ENCODE measurements at regions not wholly inside any gene's neighbourhood (a gene's known extent, or its start where the extent isn't known, plus 50 kb on each side); places are given as distances from the start of the nearest gene placed in this dataset.

DNA sequence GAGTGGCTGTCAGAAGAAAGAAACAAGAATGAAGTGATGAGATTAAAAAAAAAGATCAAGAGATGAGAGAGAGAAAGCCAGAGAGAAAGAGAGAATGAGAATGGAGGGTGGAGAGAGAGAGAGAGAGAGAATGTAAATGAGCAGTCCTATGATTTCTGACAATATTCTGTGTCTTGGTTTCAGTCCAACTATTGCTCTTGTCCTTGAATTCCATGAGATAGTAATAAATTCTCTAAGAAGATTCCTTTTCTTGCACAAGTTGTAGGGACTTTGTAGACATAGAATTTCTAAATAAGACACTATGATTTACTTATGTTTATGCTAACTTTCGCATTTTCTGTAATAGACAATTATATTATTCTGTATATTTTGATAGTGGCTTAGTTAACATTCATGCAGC lies 149.6 kb upstream of the CTSO start:
- no peak for TF ChIP-seq EZH2 (IDR thresholded peaks at IDR 0.05; ENCODE audit: borderline replicate concordance, low read length)
- TF ChIP-seq, protein P1, sequence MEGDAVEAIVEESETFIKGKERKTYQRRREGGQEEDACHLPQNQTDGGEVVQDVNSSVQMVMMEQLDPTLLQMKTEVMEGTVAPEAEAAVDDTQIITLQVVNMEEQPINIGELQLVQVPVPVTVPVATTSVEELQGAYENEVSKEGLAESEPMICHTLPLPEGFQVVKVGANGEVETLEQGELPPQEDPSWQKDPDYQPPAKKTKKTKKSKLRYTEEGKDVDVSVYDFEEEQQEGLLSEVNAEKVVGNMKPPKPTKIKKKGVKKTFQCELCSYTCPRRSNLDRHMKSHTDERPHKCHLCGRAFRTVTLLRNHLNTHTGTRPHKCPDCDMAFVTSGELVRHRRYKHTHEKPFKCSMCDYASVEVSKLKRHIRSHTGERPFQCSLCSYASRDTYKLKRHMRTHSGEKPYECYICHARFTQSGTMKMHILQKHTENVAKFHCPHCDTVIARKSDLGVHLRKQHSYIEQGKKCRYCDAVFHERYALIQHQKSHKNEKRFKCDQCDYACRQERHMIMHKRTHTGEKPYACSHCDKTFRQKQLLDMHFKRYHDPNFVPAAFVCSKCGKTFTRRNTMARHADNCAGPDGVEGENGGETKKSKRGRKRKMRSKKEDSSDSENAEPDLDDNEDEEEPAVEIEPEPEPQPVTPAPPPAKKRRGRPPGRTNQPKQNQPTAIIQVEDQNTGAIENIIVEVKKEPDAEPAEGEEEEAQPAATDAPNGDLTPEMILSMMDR (conservative IDR thresholded peaks at IDR 0.05 in 1 of 2, IDR thresholded peaks at IDR 0.05 in 1 of 2; ENCODE audit: extremely low read depth in 1 of 2, insufficient read depth in 1 of 2, low read depth in 1 of 2, low read length in 2 of 2), result no peak

All from mammary epithelial cell (primary cell).